Ascending aorta (tissue), 2 donors: ENCODE measurements at regions not wholly inside any gene's neighbourhood (a gene's known extent, or its start where the extent isn't known, plus 50 kb on each side); places are given as distances from the start of the nearest gene placed in this dataset.

ENCODE experiments used
- DNase-seq, 2 donors: peaks; one replicate each; pipeline ENCODE4 v3.0.0-alpha.2; 2019; ENCODE audit warnings: low spot score in 2 of 2
- H3K27ac ChIP-seq, 2 donors: fragments of 200-600 bp; sonication (generic); one replicate each; pipeline ENCODE4 v1.5.1; 2016 to 2017; ENCODE audit warnings: mild to moderate bottlenecking in 1 of 2
- H3K27me3 ChIP-seq: fragments of 200-600 bp; sonication (generic); one replicate; pipeline ENCODE4 v1.5.1; 2017
- H3K36me3 ChIP-seq, 2 donors: fragments of 200-600 bp; sonication (generic); one replicate each; pipeline ENCODE4 v1.5.1; 2016
- H3K4me1 ChIP-seq, 2 donors: fragments of 200-600 bp; sonication (generic); one replicate each; pipeline ENCODE4 v1.5.1; 2016 to 2017; ENCODE audit warnings: mild to moderate bottlenecking in 1 of 2
- H3K4me3 ChIP-seq, 2 donors: fragments of 200-600 bp; sonication (generic); one replicate each; pipeline ENCODE4 v1.5.1; 2016 to 2017; ENCODE audit warnings: mild to moderate bottlenecking in 1 of 2
- H3K9me3 ChIP-seq, 2 donors: fragments of 200-600 bp; sonication (generic); one replicate each; pipeline ENCODE4 v1.5.1; 2016
- intact Hi-C: fragments of 100-400 bp; cut with DNase I; formaldehyde crosslinking; loops from one replicate; pipeline ENCODE4 v1.15.1; 2023
- TF ChIP-seq, protein P1 (sequence below), 3 experiments: fragments of 200-600 bp in 2 of 3; fragments of 450-650 bp in 1 of 3; sonication (generic) in 2 of 3; IDR thresholded peaks; one replicate each; pipeline ENCODE4 v1.5.1; 2016 to 2019; ENCODE audit warnings: antibody characterized with exemption in 3 of 3, mild to moderate bottlenecking in 1 of 3, moderate library complexity in 1 of 3

- TF ChIP-seq, protein P1, sequence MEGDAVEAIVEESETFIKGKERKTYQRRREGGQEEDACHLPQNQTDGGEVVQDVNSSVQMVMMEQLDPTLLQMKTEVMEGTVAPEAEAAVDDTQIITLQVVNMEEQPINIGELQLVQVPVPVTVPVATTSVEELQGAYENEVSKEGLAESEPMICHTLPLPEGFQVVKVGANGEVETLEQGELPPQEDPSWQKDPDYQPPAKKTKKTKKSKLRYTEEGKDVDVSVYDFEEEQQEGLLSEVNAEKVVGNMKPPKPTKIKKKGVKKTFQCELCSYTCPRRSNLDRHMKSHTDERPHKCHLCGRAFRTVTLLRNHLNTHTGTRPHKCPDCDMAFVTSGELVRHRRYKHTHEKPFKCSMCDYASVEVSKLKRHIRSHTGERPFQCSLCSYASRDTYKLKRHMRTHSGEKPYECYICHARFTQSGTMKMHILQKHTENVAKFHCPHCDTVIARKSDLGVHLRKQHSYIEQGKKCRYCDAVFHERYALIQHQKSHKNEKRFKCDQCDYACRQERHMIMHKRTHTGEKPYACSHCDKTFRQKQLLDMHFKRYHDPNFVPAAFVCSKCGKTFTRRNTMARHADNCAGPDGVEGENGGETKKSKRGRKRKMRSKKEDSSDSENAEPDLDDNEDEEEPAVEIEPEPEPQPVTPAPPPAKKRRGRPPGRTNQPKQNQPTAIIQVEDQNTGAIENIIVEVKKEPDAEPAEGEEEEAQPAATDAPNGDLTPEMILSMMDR (IDR thresholded peaks at IDR 0.05): no peak
- Histone ChIP-seq H3K36me3 (no peaks in the 10 kb centered on the region), H3K9me3 (no peaks in the 10 kb centered on the region), H3K4me1 (peaks cover 0 to 3% of the 10 kb centered on the region in 2 donors), H3K4me3 (no peak overlapping the region), H3K27me3 (no peaks in the 10 kb centered on the region), H3K27ac (no peak overlapping the region)
- no peak for DNase-seq
- intact Hi-C loops: no loop called here
These were observed 432.6 kb downstream of the PCNX1 start for GRCh38 chr14:71339650-71340415.

- Histone ChIP-seq H3K9me3 (no peaks in the 10 kb centered on the region), H3K27me3 (no peaks in the 10 kb centered on the region), H3K4me1 (peaks cover 0 to 3% of the 10 kb centered on the region in 2 donors), H3K36me3 (no peaks in the 10 kb centered on the region), H3K27ac (no peak overlapping the region), H3K4me3 (no peak overlapping the region)
- intact Hi-C loops: no loop called here
- TF ChIP-seq, protein P1 (IDR thresholded peaks at IDR 0.05): no peak
- DNase-seq: no peak
These were observed 433.9 kb downstream of the PCNX1 start for GRCh38 chr14:71341156-71341555.

DNA sequence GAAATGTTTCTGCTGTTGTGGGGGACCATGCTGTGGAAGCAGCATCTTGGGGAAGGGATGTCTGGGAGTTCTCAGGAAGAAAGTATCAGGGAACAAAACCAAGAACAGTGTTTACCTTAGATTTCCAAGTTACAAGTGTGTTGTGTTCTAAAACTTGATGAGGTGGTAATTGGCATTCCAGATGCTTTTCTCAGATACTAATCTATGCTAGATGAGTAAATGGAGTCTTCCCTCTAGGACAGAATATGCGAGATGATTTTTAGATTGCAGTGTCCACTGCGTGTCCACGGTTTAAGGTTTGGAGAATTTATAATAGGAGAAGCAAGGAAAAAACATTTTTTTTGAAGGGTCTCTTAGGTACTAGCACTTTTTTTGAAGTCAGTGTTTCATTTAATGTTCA lies 436.5 kb downstream of the PCNX1 start:
- TF ChIP-seq, protein P1 (IDR thresholded peaks at IDR 0.05): no peak
- DNase-seq: no peak
- Histone ChIP-seq H3K4me1 (peaks cover 0 to 3% of the 10 kb centered on the region in 2 donors), H3K9me3 (no peaks in the 10 kb centered on the region), H3K27me3 (no peaks in the 10 kb centered on the region), H3K27ac (peak overlapping the region; percentile 11 to 29), H3K36me3 (no peaks in the 10 kb centered on the region), H3K4me3 (no peak overlapping the region)
- intact Hi-C loops: no loop called here

DNA sequence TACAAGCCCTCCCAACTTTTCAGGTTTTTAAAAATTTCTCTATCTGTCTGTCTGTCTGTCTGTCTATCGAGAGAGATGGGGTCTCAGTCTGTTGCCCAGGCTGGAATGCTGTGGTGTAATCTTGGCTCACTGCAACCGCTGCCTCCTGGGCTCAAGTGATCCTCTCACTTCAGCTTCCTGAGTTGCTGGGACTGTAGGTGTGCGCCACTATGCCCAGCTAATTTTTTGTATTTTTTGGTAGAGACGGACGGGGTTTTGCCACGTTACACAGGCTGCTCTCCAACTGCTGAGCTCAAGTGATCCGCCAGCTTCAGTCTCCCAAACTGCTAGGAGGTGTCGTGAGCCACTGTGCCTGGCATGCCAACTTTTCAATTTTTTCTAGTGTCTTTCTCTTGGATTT lies 437.2 kb downstream of the PCNX1 start:
- intact Hi-C loops: no loop called here

GRCh38 chr14:71346685-71347084 lies 439.4 kb downstream of the PCNX1 start:
- Histone ChIP-seq H3K4me1 (peaks cover 0 to 3% of the 10 kb centered on the region in 2 donors), H3K36me3 (no peaks in the 10 kb centered on the region), H3K9me3 (no peaks in the 10 kb centered on the region), H3K27me3 (no peaks in the 10 kb centered on the region), H3K4me3 (no peak overlapping the region), H3K27ac (no peak overlapping the region)
- no peak for DNase-seq
- intact Hi-C loops: no loop called here
- TF ChIP-seq, protein P1 (IDR thresholded peaks at IDR 0.05): no peak

More for the DNA sequence above, 437.2 kb downstream of the PCNX1 start:
- Histone ChIP-seq H3K4me1 (peaks cover 0 to 3% of the 10 kb centered on the region in 2 donors), H3K36me3 (no peaks in the 10 kb centered on the region), H3K27ac (no peak overlapping the region), H3K9me3 (no peaks in the 10 kb centered on the region), H3K27me3 (no peaks in the 10 kb centered on the region), H3K4me3 (no peak overlapping the region)
- DNase-seq: no peak
- TF ChIP-seq, protein P1 (IDR thresholded peaks at IDR 0.05): no peak
